ENCODE measurements at regions not wholly inside any gene's neighbourhood (a gene's known extent, or its start where the extent isn't known, plus 50 kb on each side); places are given as distances from the start of the nearest gene placed in this dataset.

DNA sequence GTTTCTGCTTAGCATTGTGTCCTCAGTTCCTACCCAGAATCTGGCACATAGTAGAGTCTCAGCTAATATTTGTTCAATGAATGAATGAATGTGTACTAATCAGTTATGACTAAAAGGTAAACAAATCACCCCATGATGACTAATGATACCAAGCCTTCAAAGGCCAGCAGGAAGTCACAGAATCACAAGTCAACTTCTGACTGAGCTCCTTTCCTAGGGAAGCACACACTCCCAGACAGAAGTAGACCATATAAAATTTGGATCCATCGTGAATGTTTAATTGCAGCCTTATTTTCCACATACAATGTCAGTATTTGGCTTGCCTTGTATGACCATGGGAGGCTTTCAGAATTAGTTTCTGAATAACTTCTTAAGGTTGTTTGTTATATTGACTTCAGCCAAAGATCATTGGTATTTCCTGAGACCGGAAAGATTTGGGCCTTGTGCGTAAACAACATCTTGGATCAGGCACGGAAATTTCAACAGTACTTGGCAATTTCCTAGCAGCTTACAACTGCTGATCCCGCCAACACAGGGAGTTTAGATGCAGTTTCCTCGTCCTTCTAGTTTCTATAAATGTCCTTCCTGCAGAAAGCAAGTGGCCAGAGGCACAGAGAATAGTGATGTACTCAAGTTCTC, 185.9 kb upstream of the ATP1B1 start:
- Mint-ChIP-seq H3K27ac (no peak overlapping the region), H3K4me1 (peaks cover 3 to 11% (median 5%) of the 10 kb centered on the region in 4 donors), H3K4me3 (no peak overlapping the region), H3K36me3 (no peaks in the 10 kb centered on the region), H3K9me3 (peaks cover 0 to 1% (median 0%) of the 10 kb centered on the region in 8 donors), H3K27me3 (peaks cover 2 to 5% of the 10 kb centered on the region in 2 donors)
- intact Hi-C loops (cut with micrococcal nuclease): no loop called here
- Histone ChIP-seq H3K4me1 (ENCODE audit: insufficient read depth, low read length) (no peaks in the 10 kb centered on the region), H3K9me3 (ENCODE audit: control insufficient read depth in 1 of 2, low read length in 2 of 2) (no peaks in the 10 kb centered on the region), H3K36me3 (ENCODE audit: insufficient read depth, low read length) (no peaks in the 10 kb centered on the region), H3K27ac (ENCODE audit: low read depth, low read length) (no peak overlapping the region), H3K27me3 (ENCODE audit: insufficient read depth, low read length) (no peaks in the 10 kb centered on the region), H3K4me3 (ENCODE audit: low read length in 2 of 2) (no peak overlapping the region)
- no peak for DNase-seq
- CTCF ChIA-PET (ENCODE audit: partially characterized antibody): no interaction called here
- POLR2A ChIA-PET (ENCODE audit: partially characterized antibody): no interaction called here

DNA sequence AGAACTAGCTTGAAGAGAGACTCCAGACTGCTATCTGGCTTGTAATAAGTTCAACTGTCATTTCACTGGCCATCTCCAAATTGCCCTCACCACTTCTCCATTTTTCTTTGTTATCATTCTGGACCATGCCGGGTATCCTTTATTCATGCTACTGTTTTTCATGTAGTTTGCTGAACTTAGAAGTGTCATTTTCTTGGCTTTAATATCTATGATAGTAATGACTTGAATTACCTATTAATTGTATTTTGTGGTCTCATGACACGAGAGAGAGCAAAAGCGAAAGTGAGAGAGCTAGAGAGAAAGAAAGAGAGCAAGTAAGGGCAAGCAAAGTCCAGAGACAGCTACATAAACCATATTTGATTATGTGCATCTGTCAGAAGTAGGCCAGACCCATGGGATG, 184.9 kb upstream of the ATP1B1 start:
- POLR2A ChIA-PET (ENCODE audit: partially characterized antibody): no interaction called here
- Mint-ChIP-seq H3K9me3 (peaks cover 0 to 4% (median 0%) of the 10 kb centered on the region in 8 donors), H3K4me1 (peaks cover 3 to 11% (median 5%) of the 10 kb centered on the region in 4 donors), H3K4me3 (peak overlapping the region in 1 of 8 donors; percentile 28), H3K36me3 (no peaks in the 10 kb centered on the region), H3K27ac (no peak overlapping the region), H3K27me3 (peaks cover 4 to 8% of the 10 kb centered on the region in 2 donors)
- Histone ChIP-seq H3K4me1 (ENCODE audit: insufficient read depth, low read length) (no peaks in the 10 kb centered on the region), H3K27me3 (ENCODE audit: insufficient read depth, low read length) (no peaks in the 10 kb centered on the region), H3K27ac (ENCODE audit: low read depth, low read length) (no peak overlapping the region), H3K36me3 (ENCODE audit: insufficient read depth, low read length) (no peaks in the 10 kb centered on the region), H3K9me3 (ENCODE audit: control insufficient read depth in 1 of 2, low read length in 2 of 2) (no peaks in the 10 kb centered on the region), H3K4me3 (ENCODE audit: low read length in 2 of 2) (no peak overlapping the region)
- intact Hi-C loops (cut with micrococcal nuclease): no loop called here
- DNase-seq: no peak
- CTCF ChIA-PET (ENCODE audit: partially characterized antibody): no interaction called here

DNA sequence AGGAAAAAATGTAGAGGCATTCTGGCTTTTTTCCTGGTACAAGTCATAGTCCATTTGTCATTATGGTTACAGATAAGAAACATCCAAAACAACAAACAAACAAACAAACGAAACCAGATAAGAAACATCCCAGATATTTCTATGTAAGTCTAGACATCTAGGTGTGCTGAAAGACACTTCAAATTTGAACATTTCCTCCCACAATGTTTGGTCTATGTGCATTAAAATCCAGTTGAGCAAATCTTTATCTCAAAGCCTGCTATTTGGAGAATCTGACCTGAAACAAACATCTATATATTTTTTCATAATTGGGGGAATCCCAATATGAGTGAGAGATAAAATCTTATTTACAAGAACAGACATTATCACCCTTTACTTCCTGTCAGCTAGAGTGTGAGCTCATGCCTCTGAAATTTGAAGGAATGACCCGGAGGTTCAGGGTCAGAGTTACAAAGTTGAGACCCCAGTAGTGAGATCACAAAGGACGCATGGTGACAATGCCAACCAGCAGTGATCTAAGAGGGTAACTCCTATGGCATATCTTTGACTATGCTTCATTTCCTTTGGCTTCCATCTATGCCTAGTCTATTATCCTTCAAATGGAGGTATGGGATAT, 182.9 kb upstream of the ATP1B1 start:
- CTCF ChIA-PET (ENCODE audit: partially characterized antibody): interaction anchor here (0.6 kb wide), 1 partner anchor 227 kb away, joined by 3 read pairs; no protein-coding TSS in a partner anchor
- H3K4me1 Mint-ChIP-seq: peaks cover 3 to 11% (median 5%) of the 10 kb centered on the region in 4 donors
- H3K36me3 ChIP-seq (ENCODE audit: insufficient read depth, low read length): no peaks in the 10 kb centered on the region

DNA sequence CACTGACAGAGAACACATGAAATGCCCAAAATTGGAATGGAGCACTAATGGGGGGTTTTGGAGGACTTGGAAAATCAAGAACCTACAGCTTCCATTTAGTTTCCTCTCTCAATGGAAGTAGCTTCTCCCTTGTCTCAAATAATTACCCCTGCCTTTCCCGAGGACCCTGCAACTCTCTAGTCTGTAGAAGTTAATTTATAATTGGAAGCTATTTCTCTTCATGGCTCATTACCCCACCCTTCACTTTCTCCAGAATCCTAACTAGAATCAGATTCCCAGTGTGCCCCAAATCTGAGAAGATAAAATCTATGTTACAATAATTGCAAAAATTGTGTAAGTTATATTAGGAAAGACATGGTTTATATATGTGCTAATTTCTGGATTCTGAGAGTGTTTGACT, 181.5 kb upstream of the ATP1B1 start:
- intact Hi-C loops (cut with micrococcal nuclease): no loop called here
- Histone ChIP-seq H3K27me3 (ENCODE audit: insufficient read depth, low read length) (no peaks in the 10 kb centered on the region), H3K27ac (ENCODE audit: low read depth, low read length) (no peak overlapping the region), H3K4me3 (ENCODE audit: low read length in 2 of 2) (no peak overlapping the region), H3K4me1 (ENCODE audit: insufficient read depth, low read length) (no peaks in the 10 kb centered on the region), H3K36me3 (ENCODE audit: insufficient read depth, low read length) (no peaks in the 10 kb centered on the region), H3K9me3 (ENCODE audit: control insufficient read depth in 1 of 2, low read length in 2 of 2) (no peaks in the 10 kb centered on the region)
- Mint-ChIP-seq H3K27me3 (peaks cover 13 to 16% of the 10 kb centered on the region in 2 donors), H3K4me1 (peaks cover 3 to 7% (median 5%) of the 10 kb centered on the region in 4 donors), H3K27ac (no peak overlapping the region), H3K9me3 (peaks cover 0 to 5% (median 3%) of the 10 kb centered on the region in 8 donors), H3K4me3 (no peak overlapping the region), H3K36me3 (no peaks in the 10 kb centered on the region)
- POLR2A ChIA-PET (ENCODE audit: partially characterized antibody): no interaction called here
- DNase-seq: no peak
- CTCF ChIA-PET (ENCODE audit: partially characterized antibody): no interaction called here

More for the DNA sequence above, 182.9 kb upstream of the ATP1B1 start:
- Histone ChIP-seq H3K4me1 (ENCODE audit: insufficient read depth, low read length) (no peaks in the 10 kb centered on the region), H3K9me3 (ENCODE audit: control insufficient read depth in 1 of 2, low read length in 2 of 2) (no peaks in the 10 kb centered on the region), H3K27ac (ENCODE audit: low read depth, low read length) (no peak overlapping the region), H3K4me3 (ENCODE audit: low read length in 2 of 2) (no peak overlapping the region), H3K27me3 (ENCODE audit: insufficient read depth, low read length) (no peaks in the 10 kb centered on the region)
- intact Hi-C loops (cut with micrococcal nuclease): no loop called here
- peaks cover 0 to 4% (median 0%) of the 10 kb centered on the region in 8 donors for H3K9me3 Mint-ChIP-seq
- H3K36me3 Mint-ChIP-seq: no peaks in the 10 kb centered on the region
- POLR2A ChIA-PET (ENCODE audit: partially characterized antibody): no interaction called here
- no peak overlapping the region for H3K27ac Mint-ChIP-seq
- no peak for DNase-seq
- peaks cover 10 to 13% of the 10 kb centered on the region in 2 donors for H3K27me3 Mint-ChIP-seq
- H3K4me3 Mint-ChIP-seq: no peak overlapping the region

DNA sequence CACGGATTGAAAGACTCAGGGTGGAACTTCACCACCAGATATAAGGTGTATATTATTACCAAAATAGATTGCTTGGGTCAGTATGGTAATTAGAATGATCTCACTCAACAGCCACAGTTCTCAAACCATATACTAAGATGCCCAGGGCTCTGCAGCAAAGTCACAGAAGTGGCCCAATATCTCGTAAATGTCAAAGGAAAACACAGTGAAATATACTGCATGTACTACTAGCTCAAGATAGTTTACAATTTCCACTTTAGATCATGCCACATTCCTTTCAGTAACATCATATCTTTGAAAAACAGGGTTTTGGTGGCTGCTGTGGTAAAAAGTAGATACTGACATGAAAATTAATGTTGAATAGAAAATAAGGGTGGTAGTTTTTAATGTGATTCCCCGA, 180.3 kb upstream of the ATP1B1 start:
- Mint-ChIP-seq H3K27ac (no peak overlapping the region), H3K4me1 (peaks cover 3 to 7% (median 5%) of the 10 kb centered on the region in 4 donors), H3K27me3 (peaks cover 13 to 16% of the 10 kb centered on the region in 2 donors), H3K36me3 (no peaks in the 10 kb centered on the region), H3K9me3 (peaks cover 0 to 5% (median 3%) of the 10 kb centered on the region in 8 donors), H3K4me3 (no peak overlapping the region)
- Histone ChIP-seq H3K36me3 (ENCODE audit: insufficient read depth, low read length) (no peaks in the 10 kb centered on the region), H3K27ac (ENCODE audit: low read depth, low read length) (no peak overlapping the region), H3K4me3 (ENCODE audit: low read length in 2 of 2) (no peak overlapping the region), H3K9me3 (ENCODE audit: control insufficient read depth in 1 of 2, low read length in 2 of 2) (no peaks in the 10 kb centered on the region), H3K4me1 (ENCODE audit: insufficient read depth, low read length) (no peaks in the 10 kb centered on the region), H3K27me3 (ENCODE audit: insufficient read depth, low read length) (no peaks in the 10 kb centered on the region)
- intact Hi-C loops (cut with micrococcal nuclease): no loop called here
- POLR2A ChIA-PET (ENCODE audit: partially characterized antibody): no interaction called here
- no peak for DNase-seq
- CTCF ChIA-PET (ENCODE audit: partially characterized antibody): no interaction called here

DNA sequence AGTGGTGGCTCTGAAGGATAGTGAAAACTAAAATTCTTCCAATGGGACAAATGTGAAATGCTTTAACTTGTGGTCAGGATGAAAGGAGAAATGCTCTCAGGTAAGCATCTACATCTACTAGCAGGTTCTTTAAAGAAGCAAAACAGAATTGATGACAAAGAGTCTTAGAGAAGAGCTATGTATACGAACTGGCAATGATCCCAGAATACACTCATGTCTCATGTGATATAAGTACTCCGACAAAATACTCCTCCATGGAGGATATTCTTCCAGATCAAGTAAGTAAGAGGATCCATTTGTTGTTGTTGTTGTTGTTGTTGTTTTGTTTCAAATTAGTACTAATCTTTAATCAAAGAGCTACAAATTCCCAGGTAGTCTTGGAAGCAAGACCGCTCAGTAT, 174.0 kb upstream of the ATP1B1 start:
- Histone ChIP-seq H3K27ac (ENCODE audit: low read depth, low read length) (no peak overlapping the region), H3K36me3 (ENCODE audit: insufficient read depth, low read length) (no peaks in the 10 kb centered on the region), H3K27me3 (ENCODE audit: insufficient read depth, low read length) (no peaks in the 10 kb centered on the region), H3K9me3 (ENCODE audit: control insufficient read depth in 1 of 2, low read length in 2 of 2) (no peaks in the 10 kb centered on the region), H3K4me3 (ENCODE audit: low read length in 2 of 2) (no peak overlapping the region), H3K4me1 (ENCODE audit: insufficient read depth, low read length) (no peaks in the 10 kb centered on the region)
- CTCF ChIA-PET (ENCODE audit: partially characterized antibody): no interaction called here
- POLR2A ChIA-PET (ENCODE audit: partially characterized antibody): no interaction called here
- peaks cover 11% of the 10 kb centered on the region in 2 donors for H3K27me3 Mint-ChIP-seq
- H3K4me1 Mint-ChIP-seq: no peaks in the 10 kb centered on the region
- H3K4me3 Mint-ChIP-seq: no peak overlapping the region
- intact Hi-C loops (cut with micrococcal nuclease): no loop called here
- H3K9me3 Mint-ChIP-seq: peaks cover 0 to 12% (median 3%) of the 10 kb centered on the region in 8 donors
- DNase-seq: no peak
- H3K36me3 Mint-ChIP-seq: no peaks in the 10 kb centered on the region
- H3K27ac Mint-ChIP-seq: no peak overlapping the region

DNA sequence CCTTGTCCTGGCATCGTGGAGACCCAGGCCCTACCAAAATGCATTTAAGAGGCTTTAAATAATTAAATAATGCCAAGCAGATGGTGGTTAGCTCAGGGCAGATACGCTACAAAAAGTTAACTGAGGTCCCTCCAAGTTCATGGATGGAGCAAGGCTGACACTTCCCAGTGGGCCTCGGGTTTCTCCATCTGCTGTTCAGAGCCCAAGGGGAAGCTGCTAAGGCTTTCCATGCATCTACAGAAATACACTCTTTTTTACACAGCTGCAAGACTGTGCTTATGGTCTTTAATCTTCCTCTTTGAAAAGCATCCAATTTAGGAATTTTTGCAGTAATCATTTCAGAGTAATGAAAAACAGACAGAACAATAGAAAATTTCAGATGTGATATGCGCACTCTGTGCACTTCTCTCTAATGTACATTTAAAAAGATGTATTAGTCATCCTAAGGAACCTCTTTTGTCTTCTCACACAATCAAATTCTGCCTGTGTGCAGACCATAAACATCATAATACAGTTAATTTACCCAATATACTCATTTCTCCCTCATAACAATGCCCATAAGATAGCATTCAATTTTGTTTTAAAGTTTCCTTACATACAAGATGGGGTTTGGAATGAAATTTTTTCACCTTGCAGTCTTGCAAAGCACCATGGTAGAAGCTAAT, 173.2 kb upstream of the ATP1B1 start:
- H3K4me3 ChIP-seq (ENCODE audit: low read length in 2 of 2): no peak overlapping the region
- Mint-ChIP-seq H3K9me3 (peaks cover 0 to 12% (median 2%) of the 10 kb centered on the region in 8 donors), H3K4me1 (no peaks in the 10 kb centered on the region), H3K4me3 (no peak overlapping the region), H3K27ac (peak overlapping the region in 1 of 7 donors; percentile 66), H3K36me3 (no peaks in the 10 kb centered on the region), H3K27me3 (peaks cover 7% of the 10 kb centered on the region in 2 donors)
- H3K4me1 ChIP-seq (ENCODE audit: insufficient read depth, low read length): no peaks in the 10 kb centered on the region
- no peaks in the 10 kb centered on the region for H3K9me3 ChIP-seq (ENCODE audit: control insufficient read depth in 1 of 2, low read length in 2 of 2)
- CTCF ChIA-PET (ENCODE audit: partially characterized antibody): no interaction called here
- H3K27me3 ChIP-seq (ENCODE audit: insufficient read depth, low read length): no peaks in the 10 kb centered on the region
- H3K27ac ChIP-seq (ENCODE audit: low read depth, low read length): no peak overlapping the region
- no peaks in the 10 kb centered on the region for H3K36me3 ChIP-seq (ENCODE audit: insufficient read depth, low read length)
- POLR2A ChIA-PET (ENCODE audit: partially characterized antibody): no interaction called here
- intact Hi-C loops (cut with micrococcal nuclease): no loop called here
- no peak for DNase-seq

All from CD4-positive, alpha-beta memory T cell (primary cell).